ENCODE measurements at regions not wholly inside any gene's neighbourhood (a gene's known extent, or its start where the extent isn't known, plus 50 kb on each side); places are given as distances from the start of the nearest gene placed in this dataset.

DNA sequence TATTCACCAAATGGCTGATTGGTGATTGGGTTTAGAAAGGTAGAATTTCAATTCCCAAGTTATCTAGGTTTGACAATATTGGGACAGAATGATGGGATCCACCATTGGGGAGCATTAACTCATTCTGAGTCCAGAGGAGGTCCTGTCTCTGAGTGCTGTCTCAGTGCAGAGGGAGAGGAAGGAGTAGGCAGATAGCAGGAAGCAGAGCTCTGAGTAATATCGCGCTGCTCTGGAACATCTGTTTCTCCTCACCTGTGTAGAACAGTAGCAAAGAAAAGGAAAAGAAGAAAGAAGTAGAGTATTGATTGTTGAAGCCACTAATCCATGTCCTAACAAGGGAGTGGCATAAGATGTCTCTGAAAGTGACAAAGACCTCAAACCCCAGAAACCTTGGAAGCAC, 1657.8 kb downstream of the MRPL39 start:
- TF ChIP-seq EZH2 (IDR thresholded peaks at IDR 0.05; ENCODE audit: borderline replicate concordance, insufficient read depth, low read depth, low read length, poor library complexity, severe bottlenecking), result no peak
- TF ChIP-seq, protein P1, sequence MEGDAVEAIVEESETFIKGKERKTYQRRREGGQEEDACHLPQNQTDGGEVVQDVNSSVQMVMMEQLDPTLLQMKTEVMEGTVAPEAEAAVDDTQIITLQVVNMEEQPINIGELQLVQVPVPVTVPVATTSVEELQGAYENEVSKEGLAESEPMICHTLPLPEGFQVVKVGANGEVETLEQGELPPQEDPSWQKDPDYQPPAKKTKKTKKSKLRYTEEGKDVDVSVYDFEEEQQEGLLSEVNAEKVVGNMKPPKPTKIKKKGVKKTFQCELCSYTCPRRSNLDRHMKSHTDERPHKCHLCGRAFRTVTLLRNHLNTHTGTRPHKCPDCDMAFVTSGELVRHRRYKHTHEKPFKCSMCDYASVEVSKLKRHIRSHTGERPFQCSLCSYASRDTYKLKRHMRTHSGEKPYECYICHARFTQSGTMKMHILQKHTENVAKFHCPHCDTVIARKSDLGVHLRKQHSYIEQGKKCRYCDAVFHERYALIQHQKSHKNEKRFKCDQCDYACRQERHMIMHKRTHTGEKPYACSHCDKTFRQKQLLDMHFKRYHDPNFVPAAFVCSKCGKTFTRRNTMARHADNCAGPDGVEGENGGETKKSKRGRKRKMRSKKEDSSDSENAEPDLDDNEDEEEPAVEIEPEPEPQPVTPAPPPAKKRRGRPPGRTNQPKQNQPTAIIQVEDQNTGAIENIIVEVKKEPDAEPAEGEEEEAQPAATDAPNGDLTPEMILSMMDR (IDR thresholded peaks at IDR 0.05), result no peak
- H3K27me3 ChIP-seq (replicated peaks in 1 of 4; ENCODE audit: control extremely low read depth in 1 of 4, control insufficient read depth in 3 of 4, insufficient read depth in 4 of 4, low read length in 3 of 4), result no peaks in the 10 kb centered on the region
- DNase-seq, result no peak
- H3K27ac Mint-ChIP-seq, result no peak overlapping the region
- peaks cover 30 to 38% of the 10 kb centered on the region in 2 donors for H3K4me1 ChIP-seq (ENCODE audit: control insufficient read depth in 2 of 2, insufficient read depth in 2 of 2, low read length in 2 of 2)
- H2AFZ ChIP-seq (ENCODE audit: insufficient read depth, low read depth, low read length, poor library complexity, severe bottlenecking), result peak overlapping the region; percentile 61
- H3K9ac ChIP-seq (ENCODE audit: low read length), result no peak overlapping the region
- intact Hi-C loops (cut with micrococcal nuclease), result no loop called here
- H3K79me2 ChIP-seq (ENCODE audit: control insufficient read depth, insufficient read depth, low read length), result no peaks in the 10 kb centered on the region
- no peaks in the 10 kb centered on the region for H3K36me3 ChIP-seq (replicated peaks in 1 of 2; ENCODE audit: control extremely low read depth in 1 of 2, control insufficient read depth in 1 of 2, extremely low read depth in 1 of 2, insufficient read depth in 2 of 2, low read length in 1 of 2)
- ChIA-PET CTCF (interaction anchor here (0.7 to 1.0 kb wide), 2 partner anchors 19 to 67 kb away, joined by 3 to 4 read pairs; no protein-coding TSS in a partner anchor), POLR2A (no interaction called here)
- 7% methylated on average over 2 of the region's 2 CpGs for WGBS (ENCODE audit: insufficient coverage)
- H3K9me3 Mint-ChIP-seq (ENCODE audit: insufficient read depth), result peaks cover 3% of the 10 kb centered on the region
- H4K20me1 ChIP-seq (ENCODE audit: control insufficient read depth, insufficient read depth, low read length, poor library complexity, severe bottlenecking), result no peaks in the 10 kb centered on the region
- H3K4me3 ChIP-seq (ENCODE audit: control extremely low read depth in 1 of 5, extremely low read depth in 1 of 5, insufficient read depth in 1 of 5, low read depth in 2 of 5, low read length in 4 of 5), result no peak overlapping the region
- H3K27ac ChIP-seq (ENCODE audit: low read length in 2 of 2), result no peak overlapping the region
- peaks cover 0 to 5% (median 0%) of the 10 kb centered on the region in 3 donors for H3K9me3 ChIP-seq (ENCODE audit: control extremely low read depth in 1 of 3, control insufficient read depth in 2 of 3, insufficient read depth in 1 of 3, low read length in 2 of 3)
- ATAC-seq (ENCODE audit: low read depth), result no peak
- H3K4me1 Mint-ChIP-seq, result peaks cover 36% of the 10 kb centered on the region
- no peaks in the 10 kb centered on the region for H3K27me3 Mint-ChIP-seq
- H3K4me3 Mint-ChIP-seq, result no peak overlapping the region
- H3K4me2 ChIP-seq (replicated peaks; ENCODE audit: low read depth, low read length, poor library complexity, severe bottlenecking), result peak overlapping the region; percentile 9

DNA sequence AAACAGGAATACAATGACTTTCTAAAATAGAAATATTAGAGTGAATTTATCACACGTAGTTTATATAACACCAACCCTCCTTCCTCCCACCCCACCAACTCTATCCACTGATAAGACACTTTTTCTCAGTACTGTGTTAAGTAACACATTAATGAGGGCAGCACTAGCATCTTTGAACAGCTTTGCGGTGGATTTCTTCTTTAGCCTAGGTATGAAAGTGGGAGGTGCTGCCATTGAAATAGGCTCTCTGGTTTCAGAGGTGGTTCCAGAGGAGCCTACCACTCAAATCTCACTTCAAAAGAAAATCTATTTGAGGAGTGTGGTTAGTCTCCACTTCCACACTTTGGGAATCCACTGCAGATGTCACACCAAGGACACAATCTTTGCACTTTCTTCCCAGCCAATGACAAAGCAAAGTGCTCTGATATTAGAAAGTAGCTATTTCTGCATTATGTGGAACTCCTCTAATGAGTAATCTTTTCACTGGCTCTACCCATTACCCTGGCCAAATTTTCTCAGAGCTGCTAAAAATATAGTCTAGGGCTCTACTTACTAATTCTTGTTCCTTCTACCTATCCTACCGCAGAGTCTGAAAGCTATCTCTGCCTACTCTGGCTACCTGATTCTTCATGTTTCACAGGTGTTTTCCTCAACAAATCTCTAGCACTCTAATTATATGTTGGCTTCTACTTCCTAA, 1667.8 kb downstream of the MRPL39 start:
- no peak overlapping the region for H3K9ac ChIP-seq (ENCODE audit: low read length)
- no peak overlapping the region for H3K4me2 ChIP-seq (replicated peaks; ENCODE audit: low read depth, low read length, poor library complexity, severe bottlenecking)
- H3K27ac ChIP-seq (ENCODE audit: low read length in 2 of 2), result no peak overlapping the region
- H3K4me1 ChIP-seq (ENCODE audit: control insufficient read depth in 2 of 2, insufficient read depth in 2 of 2, low read length in 2 of 2), result peaks cover 18 to 20% of the 10 kb centered on the region in 2 donors
- no peak overlapping the region for H3K4me3 ChIP-seq (ENCODE audit: control extremely low read depth in 1 of 5, extremely low read depth in 1 of 5, insufficient read depth in 1 of 5, low read depth in 2 of 5, low read length in 4 of 5)
- WGBS (ENCODE audit: insufficient coverage), result no CpG with 5 or more reads among the region's 3 CpGs
- H3K9me3 ChIP-seq (ENCODE audit: control extremely low read depth in 1 of 3, control insufficient read depth in 2 of 3, insufficient read depth in 1 of 3, low read length in 2 of 3), result no peaks in the 10 kb centered on the region
- H3K27me3 ChIP-seq (replicated peaks in 1 of 4; ENCODE audit: control extremely low read depth in 1 of 4, control insufficient read depth in 3 of 4, insufficient read depth in 4 of 4, low read length in 3 of 4), result no peaks in the 10 kb centered on the region
- Mint-ChIP-seq H3K27me3 (no peaks in the 10 kb centered on the region), H3K9me3 (ENCODE audit: insufficient read depth) (no peaks in the 10 kb centered on the region), H3K4me3 (no peak overlapping the region), H3K4me1 (peaks cover 14% of the 10 kb centered on the region), H3K27ac (no peak overlapping the region)
- no peaks in the 10 kb centered on the region for H4K20me1 ChIP-seq (ENCODE audit: control insufficient read depth, insufficient read depth, low read length, poor library complexity, severe bottlenecking)
- intact Hi-C loops (cut with micrococcal nuclease), result no loop called here
- CTCF ChIA-PET, result no interaction called here
- no peak overlapping the region for H2AFZ ChIP-seq (ENCODE audit: insufficient read depth, low read depth, low read length, poor library complexity, severe bottlenecking)
- H3K36me3 ChIP-seq (replicated peaks in 1 of 2; ENCODE audit: control extremely low read depth in 1 of 2, control insufficient read depth in 1 of 2, extremely low read depth in 1 of 2, insufficient read depth in 2 of 2, low read length in 1 of 2), result no peaks in the 10 kb centered on the region
- ATAC-seq (ENCODE audit: low read depth) (no peak), DNase-seq (no peak)
- POLR2A ChIA-PET, result no interaction called here
- no peak for TF ChIP-seq EZH2 (IDR thresholded peaks at IDR 0.05; ENCODE audit: borderline replicate concordance, insufficient read depth, low read depth, low read length, poor library complexity, severe bottlenecking)
- TF ChIP-seq, protein P1 (IDR thresholded peaks at IDR 0.05), result no peak
- no peaks in the 10 kb centered on the region for H3K79me2 ChIP-seq (ENCODE audit: control insufficient read depth, insufficient read depth, low read length)

All from B cell (primary cell).